ENCODE measurements at regions not wholly inside any gene's neighbourhood (a gene's known extent, or its start where the extent isn't known, plus 50 kb on each side); places are given as distances from the start of the nearest gene placed in this dataset.

- H3K36me3 ChIP-seq (ENCODE audit: control insufficient read depth, insufficient read depth, low read length), result no peaks in the 10 kb centered on the region
These were observed 177.4 kb upstream of the NPVF start for GRCh38 chr7:25405736-25406135.

GRCh38 chr7:25407053-25407452, 178.8 kb upstream of the NPVF start:
- Histone ChIP-seq H3K4me1 (no peaks in the 10 kb centered on the region), H3K4me2 (ENCODE audit: low read length) (no peak overlapping the region)

More at GRCh38 chr7:25405736-25406135, 177.4 kb upstream of the NPVF start:
- TF ChIP-seq CTCF (IDR thresholded peaks at IDR 0.05), result no peak
- no peaks in the 10 kb centered on the region for H3K9me3 ChIP-seq (ENCODE audit: control insufficient read depth, low read length)
- no peak overlapping the region for H3K4me3 ChIP-seq (ENCODE audit: low read depth, low read length)
- H3K4me1 ChIP-seq, result no peaks in the 10 kb centered on the region
- no peaks in the 10 kb centered on the region for H3K79me2 ChIP-seq
- no peak overlapping the region for H3K9ac ChIP-seq
- H3K4me2 ChIP-seq (ENCODE audit: low read length), result no peak overlapping the region
- H3K27ac ChIP-seq, result no peak overlapping the region
- H3K27me3 ChIP-seq (ENCODE audit: control insufficient read depth, insufficient read depth, low read length), result no peaks in the 10 kb centered on the region
- peak overlapping the region; percentile 17 for H2AFZ ChIP-seq

GRCh38 chr7:25408012-25408687, 179.9 kb upstream of the NPVF start:
- Histone ChIP-seq H3K36me3 (ENCODE audit: control insufficient read depth, insufficient read depth, low read length) (no peaks in the 10 kb centered on the region), H3K4me2 (ENCODE audit: low read length) (no peak overlapping the region), H3K4me3 (ENCODE audit: low read depth, low read length) (no peak overlapping the region), H3K79me2 (no peaks in the 10 kb centered on the region), H3K27ac (no peak overlapping the region), H3K4me1 (no peaks in the 10 kb centered on the region), H2AFZ (no peak overlapping the region), H3K9me3 (ENCODE audit: control insufficient read depth, low read length) (no peaks in the 10 kb centered on the region), H3K27me3 (ENCODE audit: control insufficient read depth, insufficient read depth, low read length) (no peaks in the 10 kb centered on the region), H3K9ac (no peak overlapping the region)
- TF ChIP-seq CTCF (IDR thresholded peaks at IDR 0.05), result no peak

More at GRCh38 chr7:25407053-25407452, 178.8 kb upstream of the NPVF start:
- Histone ChIP-seq H3K9ac (no peak overlapping the region), H3K9me3 (ENCODE audit: control insufficient read depth, low read length) (no peaks in the 10 kb centered on the region), H3K36me3 (ENCODE audit: control insufficient read depth, insufficient read depth, low read length) (no peaks in the 10 kb centered on the region), H3K4me3 (ENCODE audit: low read depth, low read length) (no peak overlapping the region), H3K27ac (no peak overlapping the region), H3K79me2 (no peaks in the 10 kb centered on the region), H2AFZ (no peak overlapping the region), H3K27me3 (ENCODE audit: control insufficient read depth, insufficient read depth, low read length) (no peaks in the 10 kb centered on the region)
- no peak for TF ChIP-seq CTCF (IDR thresholded peaks at IDR 0.05)

GRCh38 chr7:25408876-25409275, 180.6 kb upstream of the NPVF start:
- Histone ChIP-seq H2AFZ (no peak overlapping the region), H3K9me3 (ENCODE audit: control insufficient read depth, low read length) (no peaks in the 10 kb centered on the region), H3K4me1 (no peaks in the 10 kb centered on the region), H3K79me2 (no peaks in the 10 kb centered on the region), H3K27me3 (ENCODE audit: control insufficient read depth, insufficient read depth, low read length) (no peaks in the 10 kb centered on the region), H3K27ac (no peak overlapping the region), H3K36me3 (ENCODE audit: control insufficient read depth, insufficient read depth, low read length) (no peaks in the 10 kb centered on the region), H3K4me2 (ENCODE audit: low read length) (no peak overlapping the region), H3K4me3 (ENCODE audit: low read depth, low read length) (no peak overlapping the region), H3K9ac (no peak overlapping the region)
- TF ChIP-seq CTCF (IDR thresholded peaks at IDR 0.05), result no peak
